ENCODE measurements at regions not wholly inside any gene's neighbourhood (a gene's known extent, or its start where the extent isn't known, plus 50 kb on each side); places are given as distances from the start of the nearest gene placed in this dataset.

DNA sequence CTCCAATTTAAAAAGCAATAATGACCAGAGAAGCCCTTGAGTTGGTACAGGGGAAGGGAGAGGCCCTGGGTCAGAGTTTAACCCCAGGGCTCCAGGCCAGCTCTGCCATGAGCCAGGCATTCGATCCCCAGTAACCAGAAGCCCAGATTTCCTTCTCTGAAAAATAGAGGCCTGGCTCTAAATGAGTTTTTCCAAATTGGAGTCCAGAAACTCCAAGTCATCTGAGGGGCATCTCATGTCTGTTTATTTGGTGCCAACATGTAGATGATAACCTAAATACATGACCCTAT is 381.9 kb downstream of the CTTN start:
- intact Hi-C loops (cut with DNase I) = no loop called here
- peak in 2 of 4 donors; percentile 29 to 59 for ATAC-seq
- 29% methylated on average over 1 of the region's 1 CpG for WGBS (ENCODE audit: insufficient coverage, low coverage, low lambda C conversion rate, missing lambda C conversion rate)
- no peaks in the 10 kb centered on the region for H3K4me1 ChIP-seq
- DNase-seq = no peak
- H3K9me3 ChIP-seq = no peaks in the 10 kb centered on the region
- no peak overlapping the region for H3K27ac ChIP-seq
- no peaks in the 10 kb centered on the region for H3K27me3 ChIP-seq
- TF ChIP-seq POLR2A (IDR thresholded peaks at IDR 0.05) = no peak
- TF ChIP-seq CTCF (IDR thresholded peaks at IDR 0.05) = no peak
- no peaks in the 10 kb centered on the region for H3K36me3 ChIP-seq
- H3K4me3 ChIP-seq = no peak overlapping the region

GRCh38 chr11:70782401-70782913 is 384.1 kb downstream of the CTTN start:
- no peak overlapping the region for H3K4me3 ChIP-seq
- ATAC-seq = no peak
- DNase-seq = no peak
- peaks cover 0 to 11% (median 3%) of the 10 kb centered on the region in 4 donors for H3K4me1 ChIP-seq
- no peaks in the 10 kb centered on the region for H3K36me3 ChIP-seq
- H3K9me3 ChIP-seq = no peaks in the 10 kb centered on the region
- TF ChIP-seq CTCF (IDR thresholded peaks at IDR 0.05) = no peak
- TF ChIP-seq POLR2A (IDR thresholded peaks at IDR 0.05) = no peak
- WGBS (ENCODE audit: insufficient coverage, low coverage, low lambda C conversion rate, missing lambda C conversion rate) = 56% methylated on average over 7 of the region's 16 CpGs
- intact Hi-C loops (cut with DNase I) = no loop called here
- no peak overlapping the region for H3K27ac ChIP-seq
- H3K27me3 ChIP-seq = no peaks in the 10 kb centered on the region

DNA sequence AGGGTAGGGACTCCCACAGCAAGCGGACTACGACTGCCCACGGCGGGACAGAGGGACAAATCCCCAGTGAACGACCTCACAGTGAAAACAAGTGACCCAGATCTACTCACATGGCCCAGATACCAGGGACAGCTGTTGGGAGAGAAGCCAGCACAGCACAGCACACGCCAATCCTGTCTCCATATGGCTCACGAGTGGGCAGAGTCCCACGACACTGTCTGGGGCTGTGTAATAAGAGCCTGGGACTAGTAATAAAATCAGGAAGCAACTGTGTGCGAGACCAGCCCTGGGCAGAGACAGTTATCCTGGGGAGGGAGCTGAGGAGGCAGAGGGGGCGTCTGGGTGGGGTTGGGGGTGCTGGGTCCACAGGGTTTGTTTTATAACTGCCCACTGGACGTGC is 385.0 kb downstream of the CTTN start:
- 52% methylated on average over 11 of the region's 11 CpGs for WGBS (ENCODE audit: insufficient coverage, low coverage, low lambda C conversion rate, missing lambda C conversion rate)

DNA sequence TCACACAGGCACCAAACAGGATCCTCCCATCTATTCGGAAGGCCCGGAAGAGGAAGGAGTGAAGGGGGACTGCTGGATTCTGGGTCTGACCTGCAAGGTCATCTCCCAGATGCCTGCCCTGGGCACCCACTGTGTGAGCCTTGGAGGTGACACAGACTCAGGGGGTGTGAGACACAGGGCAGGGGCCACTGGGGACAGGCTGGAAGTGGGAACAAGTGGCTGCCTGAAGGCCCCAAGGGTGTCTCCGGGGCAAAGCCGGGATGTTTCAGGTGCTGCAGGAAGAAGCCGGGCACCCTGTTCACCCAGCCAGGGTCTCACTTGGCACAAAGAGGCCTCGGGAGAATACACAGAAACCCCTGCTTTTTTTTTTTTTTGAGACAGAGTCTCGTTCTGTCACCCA is 385.5 kb downstream of the CTTN start:
- H3K27me3 ChIP-seq = no peaks in the 10 kb centered on the region
- H3K9me3 ChIP-seq = no peaks in the 10 kb centered on the region
- ATAC-seq (no peak), DNase-seq (no peak)
- no peak overlapping the region for H3K4me3 ChIP-seq
- H3K27ac ChIP-seq = no peak overlapping the region
- TF ChIP-seq CTCF (IDR thresholded peaks at IDR 0.05) = no peak
- no peak for TF ChIP-seq POLR2A (IDR thresholded peaks at IDR 0.05)
- WGBS (ENCODE audit: insufficient coverage, low coverage, low lambda C conversion rate, missing lambda C conversion rate) = 100% methylated on average over 2 of the region's 7 CpGs
- intact Hi-C loops (cut with DNase I) = no loop called here
- H3K36me3 ChIP-seq = no peaks in the 10 kb centered on the region
- peaks cover 0 to 11% (median 3%) of the 10 kb centered on the region in 4 donors for H3K4me1 ChIP-seq

More for the DNA sequence above, 385.0 kb downstream of the CTTN start:
- H3K27ac ChIP-seq = no peak overlapping the region
- no peaks in the 10 kb centered on the region for H3K36me3 ChIP-seq
- no peak overlapping the region for H3K4me3 ChIP-seq
- no peaks in the 10 kb centered on the region for H3K9me3 ChIP-seq
- ATAC-seq (peak in 1 of 4 donors; percentile 16), DNase-seq (no peak)
- H3K4me1 ChIP-seq = peaks cover 0 to 11% (median 3%) of the 10 kb centered on the region in 4 donors
- intact Hi-C loops (cut with DNase I) = no loop called here
- no peaks in the 10 kb centered on the region for H3K27me3 ChIP-seq
- TF ChIP-seq POLR2A (IDR thresholded peaks at IDR 0.05) = no peak
- TF ChIP-seq CTCF (IDR thresholded peaks at IDR 0.05) = no peak

GRCh38 chr11:70785372-70785771 is 387.0 kb downstream of the CTTN start:
- no peaks in the 10 kb centered on the region for H3K36me3 ChIP-seq
- peak overlapping the region in 1 of 3 donors; percentile 27 for H3K27ac ChIP-seq
- H3K27me3 ChIP-seq = no peaks in the 10 kb centered on the region
- no peak overlapping the region for H3K4me3 ChIP-seq
- ATAC-seq = peak in 1 of 4 donors; percentile 8
- DNase-seq = peak in 1 of 3 donors; percentile 50
- TF ChIP-seq CTCF (IDR thresholded peaks at IDR 0.05) (no peak), POLR2A (IDR thresholded peaks at IDR 0.05) (no peak)
- peaks cover 0 to 11% (median 3%) of the 10 kb centered on the region in 4 donors for H3K4me1 ChIP-seq
- intact Hi-C loops (cut with DNase I) = no loop called here
- no peaks in the 10 kb centered on the region for H3K9me3 ChIP-seq
- WGBS (ENCODE audit: insufficient coverage, low coverage, low lambda C conversion rate, missing lambda C conversion rate) = 91% methylated on average over 3 of the region's 5 CpGs
